GM12878 (cell line): ENCODE measurements at regions not wholly inside any gene's neighbourhood (a gene's known extent, or its start where the extent isn't known, plus 50 kb on each side); places are given as distances from the start of the nearest gene placed in this dataset.

Experiments used
- ATAC-seq: fragments of 200-7000 bp; cut with Tn5 transposase; 3 replicates; pipeline ENCODE4 v1.9.1; 2020; ENCODE audit warnings: mild to moderate bottlenecking, moderate library complexity
- BruUV-seq: library from RNA; stranded (reverse); fragments of 400-500 nt; replicated peaks from 2 replicates; lab custom pipeline; 2021; lab: Mats Ljungman, UMichigan
- CTCF ChIA-PET: fragments of 300-600 bp; sonication (Branson Sonifier 250); formaldehyde crosslinking; extraction: SDS; loops from one replicate; lab custom pipeline; 2021; ENCODE audit warnings: inconsistent platforms; lab: Yijun Ruan, JAX
- POLR2A ChIA-PET: fragments of 350-600 bp; formaldehyde crosslinking; extraction: SDS; loops from one replicate; lab custom pipeline; 2021; ENCODE audit warnings: inconsistent platforms; lab: Charles Lee
- RAD21 ChIA-PET: fragments of 300-600 bp; sonication (Branson Sonifier 250); formaldehyde crosslinking; loops from one replicate; lab custom pipeline; 2023; ENCODE audit warnings: antibody characterized with exemption; ENCODE audit not compliant: unreplicated experiment; lab: Charles Lee
- SMC1A ChIA-PET: fragments of 300-600 bp; sonication (Branson Sonifier 250); formaldehyde crosslinking; loops from one replicate; lab custom pipeline; 2023; ENCODE audit not compliant: unreplicated experiment, uncharacterized antibody; lab: Charles Lee
- DNase-seq: peaks from one replicate; pipeline ENCODE4 v3.0.0-alpha.2; 2011; ENCODE audit warnings: low read depth, low spot score
- FAIRE-seq: peaks from 3 replicates; lab custom pipeline; 2011; peaks lifted over from hg19 to GRCh38; lab: Jason Lieb, UNC
- H2AFZ ChIP-seq: 2 replicates; pipeline ENCODE4 v1.6.0; 2011; ENCODE audit warnings: low read depth, low read length, control low read depth; ENCODE audit not compliant: control insufficient read depth
- H3K27ac ChIP-seq: 2 replicates; pipeline ENCODE4 v1.5.1; 2011; ENCODE audit warnings: control low read depth; ENCODE audit not compliant: control insufficient read depth, insufficient read depth
- H3K27me3 ChIP-seq, 2 experiments: replicated peaks in 1 of 2; 2 replicates each; pipeline versions ENCODE4 v1.6.0 to v1.6.1; 2011; ENCODE audit warnings: low read length in 1 of 2; ENCODE audit not compliant: control insufficient read depth in 2 of 2, insufficient read depth in 2 of 2
- H3K36me3 ChIP-seq, 2 experiments: 2 replicates each; pipeline ENCODE4 v1.5.1; 2011; ENCODE audit warnings: low read length in 1 of 2; ENCODE audit not compliant: control insufficient read depth in 2 of 2, insufficient read depth in 2 of 2
- H3K4me1 ChIP-seq: 2 replicates; pipeline ENCODE4 v1.6.1; 2011; ENCODE audit warnings: mild to moderate bottlenecking, low read length, moderate library complexity, mixed read lengths; ENCODE audit not compliant: control insufficient read depth, insufficient read depth
- H3K4me2 ChIP-seq: 2 replicates; pipeline ENCODE4 v1.6.0; 2011; ENCODE audit warnings: control low read depth; ENCODE audit not compliant: control insufficient read depth, insufficient read depth
- H3K4me3 ChIP-seq: fragments of 200-600 bp; sonication (generic); 2 replicates; pipeline ENCODE4 v1.5.1; 2016
- H3K79me2 ChIP-seq: 2 replicates; pipeline ENCODE4 v1.6.0; 2011; ENCODE audit warnings: low read length; ENCODE audit not compliant: control insufficient read depth, insufficient read depth
- H3K9ac ChIP-seq: 2 replicates; pipeline ENCODE4 v1.8.0; 2011; ENCODE audit warnings: low read length, control low read depth, mixed read lengths; ENCODE audit not compliant: control insufficient read depth, insufficient read depth
- H3K9me3 ChIP-seq: replicated peaks from 3 replicates; pipeline ENCODE4 v1.5.1; 2011; ENCODE audit warnings: mild to moderate bottlenecking, low read length; ENCODE audit not compliant: control insufficient read depth, insufficient read depth
- H4K20me1 ChIP-seq: 2 replicates; pipeline ENCODE4 v1.6.0; 2011; ENCODE audit not compliant: control insufficient read depth, insufficient read depth
- HSF1 ChIP-seq: fragments of 150-350 bp; IDR thresholded peaks from 2 replicates; pipeline ENCODE4 v1.6.1; 2014; ENCODE audit warnings: mild to moderate bottlenecking, low read depth, low read length
- LARP7 ChIP-seq: fragments of 450-650 bp; IDR thresholded peaks from 2 replicates; pipeline ENCODE4 v1.6.1; 2017; ENCODE audit warnings: mild to moderate bottlenecking
- RAD21 ChIP-seq: IDR thresholded peaks from 2 replicates; pipeline ENCODE4 v1.6.1; 2011; ENCODE audit warnings: mild to moderate bottlenecking, low read depth, low read length, moderate library complexity; ENCODE audit not compliant: insufficient read depth
- RFX5 ChIP-seq: IDR thresholded peaks from 2 replicates; pipeline ENCODE4 v1.6.1; 2011; ENCODE audit warnings: low read depth, low read length, improper control_type of control experiment
- STAT1 ChIP-seq: fragments of 450-650 bp; conservative IDR thresholded peaks from 2 replicates; pipeline ENCODE4 v1.6.1; 2014; ENCODE audit warnings: antibody characterized with exemption, mild to moderate bottlenecking
- USF1 ChIP-seq: IDR thresholded peaks from 2 replicates; pipeline ENCODE4 v1.6.1; 2011; ENCODE audit warnings: borderline replicate concordance, low read depth, mild to moderate bottlenecking, moderate library complexity, mixed read lengths, low read length; ENCODE audit not compliant: insufficient read depth; ENCODE audit errors: extremely low read length
- WGBS: methylation state at CpG from one replicate; pipeline ENCODE4 v1.1.6; 2016; ENCODE audit warnings: low lambda C conversion rate; ENCODE audit not compliant: insufficient replicate concordance, insufficient coverage; ENCODE audit errors: missing lambda C conversion rate; 5-methylcytosine and 5-hydroxymethylcytosine counted together
- in situ Hi-C: fragments of 300-500 bp; cut with MboI; formaldehyde crosslinking; loops from 9 replicates; pipeline ENCODE4 v1.14.3; 2018; ENCODE audit warnings: mixed read lengths
- intact Hi-C: fragments of 100-400 bp; cut with micrococcal nuclease; formaldehyde crosslinking; loops from one replicate; pipeline ENCODE4 v1.14.2; 2022; ENCODE audit not compliant: unreplicated experiment
- TF ChIP-seq, protein P1 (sequence below), 3 experiments: IDR thresholded peaks in 2 of 3; conservative IDR thresholded peaks in 1 of 3; 2 replicates each; pipeline ENCODE4 v1.5.1; 2011; ENCODE audit warnings: low read depth in 3 of 3, low read length in 3 of 3, mild to moderate bottlenecking in 3 of 3, control low read depth in 2 of 3, moderate library complexity in 2 of 3, inconsistent platforms in 1 of 3, mixed read lengths in 1 of 3; ENCODE audit not compliant: control insufficient read depth in 2 of 3, insufficient read depth in 1 of 3; ENCODE audit errors: extremely low read depth in 1 of 3
- TF ChIP-seq, protein P2 (sequence below): IDR thresholded peaks from 2 replicates; pipeline ENCODE4 v1.6.1; 2012; ENCODE audit warnings: low read depth, low read length, improper control_type of control experiment

GRCh38 chr5:173668245-173668800, 51.9 kb upstream of the BOD1 start (continued):
- TF ChIP-seq USF1 (no peak), RFX5 (no peak), LARP7 (no peak), RAD21 (no peak), HSF1 (no peak)
- TF ChIP-seq, all 136 proteins: peak for 0

DNA sequence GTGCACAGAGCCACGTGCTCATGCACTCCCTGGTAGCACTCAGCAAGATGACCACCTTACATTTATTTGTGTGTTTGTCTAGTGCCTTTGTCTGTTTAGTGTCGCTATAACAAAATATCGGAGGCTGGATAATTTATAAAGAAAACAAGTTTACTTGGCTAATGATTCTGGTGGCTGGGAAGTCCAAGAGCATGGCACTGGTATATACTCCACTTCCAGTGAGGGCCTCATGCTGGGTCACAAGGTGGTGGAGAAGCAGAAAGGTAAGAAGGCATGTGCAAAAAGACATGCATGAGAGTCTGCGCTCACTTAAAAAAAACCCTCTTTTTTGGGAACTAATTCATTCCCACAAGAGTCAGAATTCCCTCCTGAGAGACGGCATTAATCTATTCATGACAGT, 52.5 kb upstream of the BOD1 start:
- no peak for ATAC-seq
- FAIRE-seq, result no peak
- 80% methylated on average over 5 of the region's 5 CpGs for WGBS

More for the DNA sequence above, 52.5 kb upstream of the BOD1 start:
- ChIA-PET RAD21 (no interaction called here), SMC1A (interaction anchor here (1.0 to 1.3 kb wide), 3 partner anchors 9 to 76 kb away, joined by 3 to 5 read pairs (median 4); no protein-coding TSS in a partner anchor), CTCF (no interaction called here), POLR2A (no interaction called here)
- in situ Hi-C loops (no loop called here), intact Hi-C loops (no loop called here)
- Histone ChIP-seq H3K4me1 (no peaks in the 10 kb centered on the region), H3K27me3 (no peaks in the 10 kb centered on the region), H4K20me1 (no peaks in the 10 kb centered on the region), H3K79me2 (no peaks in the 10 kb centered on the region), H2AFZ (no peak overlapping the region), H3K9me3 (no peaks in the 10 kb centered on the region), H3K4me2 (no peak overlapping the region), H3K4me3 (no peak overlapping the region), H3K9ac (no peak overlapping the region), H3K36me3 (no peaks in the 10 kb centered on the region), H3K27ac (no peak overlapping the region)
- no peak for DNase-seq
- BruUV-seq, result no TSS peak
- TF ChIP-seq STAT1, result no peak
- TF ChIP-seq, protein P1, sequence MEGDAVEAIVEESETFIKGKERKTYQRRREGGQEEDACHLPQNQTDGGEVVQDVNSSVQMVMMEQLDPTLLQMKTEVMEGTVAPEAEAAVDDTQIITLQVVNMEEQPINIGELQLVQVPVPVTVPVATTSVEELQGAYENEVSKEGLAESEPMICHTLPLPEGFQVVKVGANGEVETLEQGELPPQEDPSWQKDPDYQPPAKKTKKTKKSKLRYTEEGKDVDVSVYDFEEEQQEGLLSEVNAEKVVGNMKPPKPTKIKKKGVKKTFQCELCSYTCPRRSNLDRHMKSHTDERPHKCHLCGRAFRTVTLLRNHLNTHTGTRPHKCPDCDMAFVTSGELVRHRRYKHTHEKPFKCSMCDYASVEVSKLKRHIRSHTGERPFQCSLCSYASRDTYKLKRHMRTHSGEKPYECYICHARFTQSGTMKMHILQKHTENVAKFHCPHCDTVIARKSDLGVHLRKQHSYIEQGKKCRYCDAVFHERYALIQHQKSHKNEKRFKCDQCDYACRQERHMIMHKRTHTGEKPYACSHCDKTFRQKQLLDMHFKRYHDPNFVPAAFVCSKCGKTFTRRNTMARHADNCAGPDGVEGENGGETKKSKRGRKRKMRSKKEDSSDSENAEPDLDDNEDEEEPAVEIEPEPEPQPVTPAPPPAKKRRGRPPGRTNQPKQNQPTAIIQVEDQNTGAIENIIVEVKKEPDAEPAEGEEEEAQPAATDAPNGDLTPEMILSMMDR (IDR thresholded peaks at IDR 0.05 in 2 of 3, conservative IDR thresholded peaks at IDR 0.05 in 1 of 3; ENCODE audit: control insufficient read depth in 2 of 3, extremely low read depth in 1 of 3, insufficient read depth in 1 of 3, low read depth in 3 of 3, low read length in 3 of 3), result no peak
- TF ChIP-seq, protein P2, sequence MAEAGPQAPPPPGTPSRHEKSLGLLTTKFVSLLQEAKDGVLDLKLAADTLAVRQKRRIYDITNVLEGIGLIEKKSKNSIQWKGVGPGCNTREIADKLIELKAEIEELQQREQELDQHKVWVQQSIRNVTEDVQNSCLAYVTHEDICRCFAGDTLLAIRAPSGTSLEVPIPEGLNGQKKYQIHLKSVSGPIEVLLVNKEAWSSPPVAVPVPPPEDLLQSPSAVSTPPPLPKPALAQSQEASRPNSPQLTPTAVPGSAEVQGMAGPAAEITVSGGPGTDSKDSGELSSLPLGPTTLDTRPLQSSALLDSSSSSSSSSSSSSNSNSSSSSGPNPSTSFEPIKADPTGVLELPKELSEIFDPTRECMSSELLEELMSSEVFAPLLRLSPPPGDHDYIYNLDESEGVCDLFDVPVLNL, result no peak
